ENCODE measurements at regions not wholly inside any gene's neighbourhood (a gene's known extent, or its start where the extent isn't known, plus 50 kb on each side); places are given as distances from the start of the nearest gene placed in this dataset.

GRCh38 chr2:89797320-89798038 is 1106.0 kb downstream of the RPIA start:
- TF ChIP-seq CTCF (IDR thresholded peaks at IDR 0.05) (no peak), POLR2A (IDR thresholded peaks at IDR 0.05) (no peak)

Measured in esophagus squamous epithelium (tissue), 4 donors.